HG02938 (cell line): ENCODE measurements at regions not wholly inside any gene's neighbourhood (a gene's known extent, or its start where the extent isn't known, plus 50 kb on each side); places are given as distances from the start of the nearest gene placed in this dataset.
A peak's percentile ranks its signal among the peaks of the same experiment; 100 is the strongest.
"Not testable (repeated sequence)": the region's sequence is repeated elsewhere in the genome, so short reads cannot be mapped to it uniquely, and the experiment has no call there.

Source experiments
- ATAC-seq: cut with Tn5 transposase; IDR thresholded peaks from one replicate; pipeline ENCODE4 v1.9.1; 2021; ENCODE audit warnings: mild to moderate bottlenecking, moderate library complexity; ENCODE audit not compliant: unreplicated experiment

DNA sequence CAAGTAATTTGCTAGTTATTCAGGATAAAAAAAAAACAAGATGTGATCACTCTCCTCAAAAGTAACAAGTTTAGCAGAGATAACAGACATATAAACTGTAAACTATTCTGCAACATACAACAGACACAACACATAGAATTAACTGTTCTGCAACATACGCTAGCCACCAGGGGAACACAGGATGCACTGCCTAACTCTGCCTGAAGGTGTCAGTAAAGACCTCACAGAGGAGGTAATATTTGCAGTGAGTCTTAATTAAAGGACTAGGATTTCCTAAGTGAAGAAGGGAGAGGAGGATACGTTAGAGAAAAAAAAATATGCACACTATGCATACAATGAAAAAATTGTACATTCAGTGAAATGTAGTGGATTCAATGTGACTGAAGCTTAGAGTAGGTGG, 129.6 kb downstream of the NBPF8 start:
- peak; percentile 86 for ATAC-seq

DNA sequence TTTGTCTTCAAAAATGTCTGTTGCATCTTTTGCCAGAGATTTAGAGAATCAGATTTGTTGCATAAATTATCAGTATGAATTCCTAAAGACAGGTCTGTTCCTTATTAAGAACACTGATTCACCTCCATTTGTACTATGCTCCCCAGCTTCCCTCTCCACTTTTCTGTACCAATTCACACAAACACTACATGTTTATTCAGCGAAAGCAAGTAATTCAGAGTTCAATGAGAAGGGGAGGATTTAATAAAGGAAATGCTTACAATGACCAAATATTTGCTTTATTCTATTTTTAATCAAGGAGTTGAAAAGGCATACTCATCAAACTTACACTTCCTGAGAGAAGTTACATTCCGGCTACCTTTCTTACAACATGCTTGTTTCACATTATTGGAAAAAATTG, 135.5 kb downstream of the NBPF8 start:
- not testable (repeated sequence) for ATAC-seq

DNA sequence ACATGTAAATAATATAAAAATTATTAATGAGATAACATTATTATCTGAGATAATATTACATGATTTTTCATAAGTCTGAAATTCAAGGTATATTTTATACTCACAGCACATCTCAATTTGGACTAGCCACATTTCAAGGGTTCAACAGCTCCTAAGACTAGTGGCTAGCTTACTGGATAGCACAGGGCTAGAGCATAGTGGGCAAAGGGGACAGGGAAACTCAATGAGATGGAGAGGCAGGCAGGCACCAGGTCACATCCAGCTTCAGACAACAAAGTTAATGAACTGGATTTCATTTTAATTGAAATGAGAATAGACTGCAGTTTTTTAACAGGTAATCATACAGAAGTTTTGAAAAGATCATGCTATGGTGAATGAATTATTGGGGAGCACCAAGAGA, 137.4 kb downstream of the NBPF8 start:
- not testable (repeated sequence) for ATAC-seq

DNA sequence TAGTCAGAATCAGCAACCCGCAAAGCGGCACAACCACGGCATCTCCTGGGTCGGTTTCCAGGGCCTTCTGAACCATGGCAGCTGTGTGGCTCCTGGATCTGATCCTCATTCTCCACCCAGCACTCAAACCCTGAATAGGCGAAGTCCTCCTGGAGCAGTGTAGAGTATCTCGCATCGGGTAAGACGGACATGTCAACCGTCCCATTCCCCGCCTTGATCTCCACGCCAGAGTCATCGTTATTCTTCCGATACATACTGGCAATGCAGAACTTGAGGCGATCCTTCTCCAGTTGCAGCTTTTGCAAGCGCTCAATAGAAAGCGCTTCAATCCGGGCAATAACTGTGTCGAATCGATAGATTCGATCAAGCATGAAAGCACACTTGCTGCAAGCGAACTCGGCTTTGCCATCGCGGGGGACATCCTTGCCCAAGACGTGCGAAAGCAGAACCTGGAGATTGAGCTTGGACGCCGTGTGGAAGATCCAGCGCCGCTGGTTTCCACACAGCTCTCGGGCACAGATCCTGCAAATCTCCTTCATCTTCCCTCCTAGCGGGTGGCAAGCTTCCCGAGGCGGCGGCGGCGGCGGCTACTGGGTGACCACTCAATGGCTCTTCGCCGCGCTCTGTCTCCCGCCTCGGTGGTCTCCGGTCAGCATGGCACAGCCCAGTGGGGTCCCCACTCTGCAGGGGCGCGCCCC, 142.9 kb downstream of the NBPF8 start:
- ATAC-seq = not testable (repeated sequence)

DNA sequence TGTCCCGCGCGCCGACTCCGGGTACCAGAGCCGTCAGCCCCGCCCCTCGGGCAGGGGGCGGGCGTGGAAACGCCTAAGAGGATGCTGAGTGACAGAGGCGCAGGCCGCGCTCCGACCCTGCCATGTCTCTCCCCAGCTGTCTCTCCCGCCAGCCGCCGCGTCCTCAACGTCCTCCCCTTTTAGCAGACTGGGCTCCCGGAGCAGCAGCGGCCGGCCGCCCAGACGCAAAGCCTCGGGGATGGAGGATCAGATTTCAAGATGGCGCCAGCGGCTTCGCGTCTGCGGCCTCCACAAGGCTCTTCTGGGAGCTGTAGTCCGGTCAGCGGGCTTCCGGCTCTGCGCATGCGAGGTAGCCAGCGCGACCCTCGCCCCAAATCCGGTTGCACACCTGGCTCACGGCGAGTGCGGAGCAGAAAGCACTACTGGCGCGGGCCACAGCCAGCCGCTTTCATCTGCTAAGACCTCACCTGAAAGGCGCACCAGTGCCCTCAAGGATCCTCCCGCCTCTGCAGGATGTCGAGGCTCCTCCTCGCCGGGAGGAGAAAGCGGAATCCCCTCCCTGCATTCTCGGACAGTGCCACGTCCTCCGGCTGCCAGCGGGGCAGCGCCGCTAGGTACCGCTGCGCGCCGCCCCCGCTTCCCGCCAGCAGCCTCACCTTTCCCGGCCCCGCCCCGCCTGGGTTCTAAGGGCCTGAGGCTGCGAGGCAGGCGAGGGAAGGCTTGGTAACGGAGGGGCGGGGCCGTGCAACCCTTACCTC, 143.6 kb downstream of the NBPF8 start:
- ATAC-seq = peak; percentile 86

DNA sequence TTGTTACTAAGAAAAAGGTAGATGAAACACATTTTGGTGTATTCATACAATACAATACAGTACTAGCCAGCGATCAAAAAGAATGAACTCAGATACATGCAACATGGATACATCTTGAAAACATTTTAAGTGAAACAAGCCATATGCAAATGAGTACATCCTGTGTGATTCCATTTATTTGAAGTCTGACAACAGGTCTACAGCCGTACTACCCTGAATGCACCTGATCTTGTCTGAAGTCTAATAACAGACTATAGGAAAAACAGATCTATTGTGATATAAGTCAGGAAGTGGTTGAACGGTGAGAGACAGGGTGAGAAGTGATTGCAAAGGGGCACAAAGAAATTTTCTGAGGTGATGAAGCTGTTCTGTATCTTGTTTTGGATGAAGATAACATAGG, 146.9 kb downstream of the NBPF8 start:
- ATAC-seq = not testable (repeated sequence)

DNA sequence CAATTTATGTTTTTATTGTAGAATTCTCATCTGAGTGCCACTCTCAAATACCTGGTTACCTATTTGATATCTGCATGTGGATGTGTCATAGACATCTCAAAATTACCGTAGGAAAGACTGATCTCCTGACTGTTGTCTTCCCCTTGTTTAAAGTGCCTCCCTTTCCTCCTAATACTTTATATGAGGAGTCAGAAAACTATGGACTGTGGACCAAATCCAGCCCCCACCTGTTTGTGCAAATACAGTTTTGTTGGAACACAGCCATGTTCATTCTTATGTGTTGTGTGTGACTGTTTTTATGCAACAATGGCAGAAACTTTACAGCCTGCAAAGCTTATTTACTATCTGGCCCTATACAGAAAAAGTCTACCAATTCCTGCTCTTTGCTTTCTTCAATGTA, 150.6 kb downstream of the NBPF8 start:
- ATAC-seq = not testable (repeated sequence)

DNA sequence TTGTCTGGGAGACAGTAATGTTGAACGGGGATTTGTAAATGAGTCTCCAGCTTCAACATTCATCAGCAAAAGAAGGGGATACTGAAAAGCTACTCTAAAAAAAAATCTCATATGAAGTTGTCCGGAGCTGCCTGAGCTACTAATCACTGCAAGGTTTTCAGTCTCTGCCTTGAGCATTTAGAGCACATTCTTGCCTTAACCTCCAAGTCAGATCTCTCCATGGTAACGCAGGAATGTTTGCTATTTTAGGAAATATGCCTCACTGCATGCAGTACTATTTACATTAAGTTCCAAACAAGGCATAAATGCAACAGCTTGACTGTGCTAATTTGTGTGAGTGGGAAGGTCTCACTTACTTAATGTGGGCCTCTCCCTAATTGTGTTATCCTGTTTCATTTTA, 152.8 kb downstream of the NBPF8 start:
- ATAC-seq = not testable (repeated sequence)

DNA sequence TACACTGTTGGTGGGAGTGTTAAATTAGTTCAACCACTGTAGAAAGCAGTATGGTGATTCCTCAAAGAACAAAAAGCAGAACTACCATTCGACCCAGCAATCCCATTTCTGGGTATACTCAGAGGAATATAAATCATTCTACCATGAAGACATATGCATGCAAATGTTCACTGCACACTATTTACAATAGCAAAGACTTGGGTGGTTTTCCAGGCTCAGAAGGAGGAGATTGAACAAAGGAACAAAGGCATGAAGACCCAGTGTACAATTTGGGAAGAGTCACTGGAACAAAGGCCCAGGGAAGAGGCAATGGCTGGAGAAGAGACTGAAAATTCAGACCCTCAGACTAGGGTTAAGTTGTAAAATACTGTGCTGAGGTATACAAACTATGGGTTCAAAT, 148.5 kb upstream of the NBPF26 start:
- ATAC-seq = not testable (repeated sequence)

DNA sequence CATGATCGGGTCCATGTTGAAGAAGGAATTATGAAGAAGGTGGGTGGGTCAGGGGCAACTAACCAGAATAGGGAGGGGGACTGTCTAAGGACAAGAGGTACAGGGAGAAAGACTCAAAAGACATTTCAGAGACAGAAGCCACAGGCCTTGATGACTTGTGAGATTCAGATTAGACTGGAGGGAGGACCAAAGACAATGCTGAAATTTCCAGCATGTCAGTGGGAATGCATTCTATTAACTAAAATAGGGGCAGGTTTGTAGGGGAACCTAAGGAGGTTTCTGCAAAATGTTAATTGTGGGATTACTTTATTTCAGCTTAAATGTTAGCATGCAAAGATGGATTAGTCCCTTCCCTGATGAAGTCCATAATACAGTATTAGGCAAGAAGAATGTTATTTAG, 141.6 kb upstream of the NBPF26 start:
- not testable (repeated sequence) for ATAC-seq

DNA sequence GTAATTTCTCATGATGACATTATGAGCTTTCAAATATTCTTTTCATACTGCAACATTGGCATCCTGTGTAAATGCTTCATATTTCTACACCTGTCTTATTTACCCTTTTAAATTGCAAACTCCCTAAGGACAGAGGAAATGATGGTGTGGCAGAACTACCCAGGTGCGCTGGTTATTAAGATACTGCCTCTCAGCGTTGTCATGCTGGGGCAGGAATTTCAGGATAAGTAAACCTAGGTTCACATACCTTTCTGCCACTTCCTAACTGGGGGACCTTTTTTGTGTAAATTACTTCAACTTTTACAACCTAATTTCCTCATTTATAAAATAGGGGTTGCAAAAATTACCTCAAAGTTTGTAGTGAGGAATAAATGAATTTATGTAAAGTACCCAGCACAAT, 137.7 kb upstream of the NBPF26 start:
- not testable (repeated sequence) for ATAC-seq

DNA sequence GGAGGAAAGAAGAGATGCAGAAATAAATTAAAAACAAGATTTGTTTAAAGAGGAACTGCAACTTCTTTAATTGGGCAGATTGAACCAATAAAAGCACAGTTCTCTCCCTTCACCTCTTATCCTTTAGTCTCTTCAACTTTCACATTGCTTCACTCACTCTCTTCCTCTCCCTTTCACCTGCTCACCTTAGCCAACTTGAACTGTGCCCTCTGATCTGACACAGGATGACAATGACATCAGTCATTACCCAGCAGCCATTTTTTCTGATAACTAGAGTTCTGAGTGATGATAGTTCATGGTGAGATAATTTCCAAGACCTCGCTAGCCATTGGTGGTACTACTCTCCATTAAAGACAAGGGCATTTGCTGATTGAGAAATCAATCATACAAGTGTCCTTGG, 134.9 kb upstream of the NBPF26 start:
- ATAC-seq = not testable (repeated sequence)

DNA sequence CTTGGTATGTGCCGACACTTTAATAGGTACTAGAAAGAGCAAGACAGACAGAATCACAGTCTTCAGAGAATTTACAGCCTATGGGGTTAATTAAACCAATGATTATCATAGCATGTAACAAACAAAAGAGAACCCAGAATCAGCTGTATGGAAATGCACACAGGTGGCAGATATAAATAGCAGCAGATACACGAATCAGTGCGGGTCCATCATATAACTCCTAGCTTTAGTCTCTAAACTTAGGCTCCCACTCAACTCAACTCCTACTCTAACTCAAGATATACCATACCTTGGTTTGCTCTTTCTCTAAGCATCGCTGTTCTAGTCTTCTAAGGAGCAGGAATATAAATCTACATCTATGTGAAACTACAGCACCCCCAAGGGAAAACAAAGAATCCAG, 132.0 kb upstream of the NBPF26 start:
- ATAC-seq = not testable (repeated sequence)

DNA sequence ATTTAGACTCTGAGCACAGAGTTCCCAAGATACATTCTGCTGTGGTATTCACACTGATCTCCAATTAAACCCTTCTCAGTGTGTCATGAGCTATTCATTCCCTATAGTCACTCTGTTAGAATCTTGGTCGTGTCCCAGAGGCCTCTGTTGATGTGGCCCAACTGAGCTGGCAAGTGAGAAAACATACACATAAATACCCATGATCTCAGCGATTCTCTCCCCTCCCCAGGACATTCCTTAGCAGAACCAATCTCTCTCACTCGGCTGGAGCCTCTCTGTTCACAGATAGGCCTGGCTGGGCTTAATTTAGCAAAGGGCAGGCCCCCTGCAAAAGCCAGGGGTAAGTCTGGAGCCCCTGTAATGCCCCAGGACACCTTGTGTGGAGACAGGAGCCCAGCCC, 130.8 kb upstream of the NBPF26 start:
- ATAC-seq = not testable (repeated sequence)

DNA sequence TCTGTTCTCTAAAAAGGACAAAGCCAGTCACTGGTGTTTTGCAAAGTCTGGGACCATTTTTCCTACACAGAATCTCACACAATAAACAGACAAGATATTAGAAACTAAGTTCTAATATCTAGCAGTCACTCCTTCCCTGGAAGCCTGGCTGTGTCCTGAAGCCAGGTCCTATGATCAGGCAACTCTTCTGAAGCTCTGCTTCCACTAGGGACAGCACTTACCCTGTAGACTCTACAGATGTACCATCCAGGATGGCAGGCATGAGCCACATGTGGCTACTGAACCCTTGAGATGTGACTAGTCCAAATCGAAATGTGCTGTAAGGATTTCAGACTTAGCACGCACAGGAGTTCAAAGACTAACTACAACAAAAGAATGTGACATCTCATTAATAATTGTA, 130.1 kb upstream of the NBPF26 start:
- not testable (repeated sequence) for ATAC-seq

DNA sequence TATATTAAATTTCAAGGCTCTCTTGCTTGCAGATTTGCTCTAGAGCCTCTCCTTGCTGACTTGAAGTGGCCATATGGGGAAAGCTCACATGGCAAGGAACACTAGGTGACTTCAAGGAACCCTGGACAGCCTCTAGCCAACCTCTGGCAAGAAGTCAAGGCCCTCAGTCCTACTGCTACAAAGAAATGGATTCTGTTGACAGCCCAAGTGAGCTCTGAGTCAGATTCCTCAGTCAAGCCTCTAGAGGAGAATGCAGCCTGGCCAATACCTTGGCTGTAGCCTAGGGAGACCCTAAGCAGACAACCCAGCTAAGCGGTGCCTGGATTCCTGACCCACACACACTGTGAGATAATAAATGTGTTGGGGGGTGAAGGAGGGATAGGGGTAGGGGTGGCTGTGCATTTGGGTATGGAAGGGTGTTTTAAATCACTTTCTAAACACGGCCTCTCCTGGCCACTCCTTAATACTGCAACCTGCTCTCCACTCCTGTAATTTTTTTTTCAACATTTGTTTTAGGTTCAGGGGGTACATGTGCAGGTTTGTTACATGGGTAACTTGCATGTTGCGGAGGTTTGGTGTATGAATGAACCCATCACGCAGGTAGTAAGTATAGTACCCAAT, 125.3 kb upstream of the NBPF26 start:
- not testable (repeated sequence) for ATAC-seq

DNA sequence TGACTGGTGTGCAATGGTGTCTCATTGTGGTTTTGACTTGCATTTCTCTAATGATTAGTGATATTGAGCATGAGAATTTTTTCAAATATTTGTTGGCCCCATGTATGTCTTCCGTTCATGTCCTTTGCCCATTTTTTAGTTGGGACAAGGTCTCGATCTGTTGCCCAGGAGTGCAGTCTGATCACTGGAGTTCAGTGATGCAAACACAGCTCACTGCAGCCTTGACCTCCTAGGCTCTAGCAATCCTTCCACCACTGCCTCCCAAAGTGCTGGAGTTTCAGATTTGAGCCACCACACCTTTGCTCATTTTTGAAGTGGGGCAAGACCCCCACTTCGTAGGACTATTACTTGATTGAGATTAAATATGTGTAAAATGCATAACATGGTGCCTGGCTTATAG, 124.2 kb upstream of the NBPF26 start:
- not testable (repeated sequence) for ATAC-seq

DNA sequence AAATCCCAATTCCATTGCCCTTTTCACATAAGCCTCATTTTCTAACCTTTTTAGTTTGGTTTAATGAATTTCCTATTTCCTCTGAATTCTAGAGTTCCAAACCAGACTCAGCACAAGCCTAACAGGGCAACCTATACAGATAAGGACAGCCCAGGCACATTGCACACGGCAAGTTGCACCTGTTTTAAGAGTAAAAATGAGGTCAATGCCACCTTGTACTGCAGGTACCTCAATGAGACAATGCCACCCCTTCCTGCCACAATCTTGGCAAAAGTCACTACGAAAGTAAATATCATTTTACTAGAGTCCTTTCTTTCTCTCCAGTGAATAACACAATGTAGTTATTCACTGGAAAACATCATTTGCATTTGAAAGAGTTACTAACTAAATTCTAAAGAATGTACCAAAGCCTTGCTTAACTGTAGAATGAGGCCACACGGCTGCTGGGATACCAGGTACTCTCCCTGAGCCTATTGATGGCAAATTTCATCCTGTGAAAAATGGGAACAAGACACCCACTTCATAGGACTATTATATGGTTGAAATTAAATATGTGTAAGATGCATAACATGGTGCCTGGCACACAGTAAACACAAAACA, 123.2 kb upstream of the NBPF26 start:
- not testable (repeated sequence) for ATAC-seq

DNA sequence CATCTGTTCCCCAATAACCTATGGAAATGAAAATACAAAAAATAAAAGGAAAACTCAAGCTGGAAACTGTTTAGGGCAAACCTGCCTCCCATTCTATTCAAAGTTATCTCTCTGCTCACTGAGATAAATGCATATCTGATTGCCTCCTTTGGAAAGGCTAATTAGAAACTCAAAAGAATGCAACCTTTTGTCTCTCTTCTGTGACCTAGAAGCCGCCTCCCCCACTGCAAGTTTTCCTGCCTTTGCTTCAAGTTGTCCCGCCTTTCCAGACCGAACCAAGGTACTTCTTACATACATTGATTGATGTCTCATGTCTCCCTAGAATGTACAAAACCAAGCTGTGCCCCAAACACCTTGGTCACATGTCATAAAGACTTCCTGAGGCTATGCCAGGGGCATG, 115.9 kb upstream of the NBPF26 start:
- not testable (repeated sequence) for ATAC-seq

DNA sequence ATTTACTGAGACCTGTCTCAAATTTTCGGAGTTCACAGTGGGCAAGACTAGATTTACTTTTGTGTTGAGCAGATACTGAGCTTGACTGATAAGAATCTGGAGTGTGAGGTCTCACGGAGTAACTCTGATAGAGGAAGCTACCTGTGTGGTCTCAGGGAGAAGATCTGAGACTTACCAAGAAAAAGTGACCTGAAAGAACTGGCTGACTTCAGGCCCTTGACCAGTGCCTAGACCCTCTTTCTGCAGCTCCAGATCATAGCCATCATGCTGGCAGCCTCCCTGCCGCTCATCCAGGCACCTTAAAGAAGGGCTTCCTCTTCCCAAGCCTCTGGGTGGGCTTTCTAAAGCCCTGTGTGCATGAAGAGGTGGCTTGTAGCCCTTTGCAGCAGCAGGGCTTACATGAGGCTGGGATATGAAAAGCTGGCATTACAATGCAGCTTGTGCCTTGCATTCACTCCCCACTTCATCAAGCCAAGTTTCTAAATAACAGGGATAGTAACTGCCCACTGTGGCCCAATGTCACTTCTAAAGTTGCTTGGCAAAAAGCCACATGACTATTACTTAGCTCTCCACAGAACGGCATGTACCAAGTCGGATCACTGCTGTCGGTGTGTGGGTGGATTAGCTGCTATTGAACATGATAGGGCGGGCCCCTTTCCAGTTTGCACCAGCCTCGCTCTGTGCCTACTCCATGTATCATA, 115.3 kb upstream of the NBPF26 start:
- not testable (repeated sequence) for ATAC-seq
